GM19023 (cell line): ENCODE measurements at regions not wholly inside any gene's neighbourhood (a gene's known extent, or its start where the extent isn't known, plus 50 kb on each side); places are given as distances from the start of the nearest gene placed in this dataset.

Experiments
- ATAC-seq: cut with Tn5 transposase; IDR thresholded peaks from one replicate; pipeline ENCODE4 v1.9.1; 2021; ENCODE audit warnings: mild to moderate bottlenecking, moderate library complexity; ENCODE audit not compliant: unreplicated experiment

DNA sequence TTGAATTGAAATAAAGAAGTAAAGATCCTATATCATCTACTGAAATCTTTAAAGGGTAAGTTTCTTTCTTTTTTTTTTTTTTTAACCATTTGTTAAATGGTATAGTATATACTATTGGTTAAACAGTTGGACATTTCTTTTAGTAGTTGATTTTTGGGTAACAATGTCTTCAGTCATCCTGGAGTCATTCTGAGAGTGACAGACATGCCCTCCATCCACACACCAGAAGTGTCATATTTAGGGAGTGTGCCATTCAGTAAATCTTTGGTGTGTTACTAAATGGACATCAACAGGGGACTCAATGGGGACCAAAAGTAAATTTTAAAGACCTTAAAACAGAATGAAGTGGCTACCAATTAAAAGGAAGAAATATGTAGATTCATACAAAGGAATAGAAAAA is 50.8 kb upstream of the SLC39A10 start:
- no peak for ATAC-seq

GRCh38 chr2:195604706-195605105 is 52.3 kb upstream of the SLC39A10 start:
- ATAC-seq, result no peak

- no peak for ATAC-seq
Observed at GRCh38 chr2:195603998-195604397, 53.0 kb upstream of the SLC39A10 start.

GRCh38 chr2:195603408-195603807 is 53.6 kb upstream of the SLC39A10 start:
- ATAC-seq, result no peak

DNA sequence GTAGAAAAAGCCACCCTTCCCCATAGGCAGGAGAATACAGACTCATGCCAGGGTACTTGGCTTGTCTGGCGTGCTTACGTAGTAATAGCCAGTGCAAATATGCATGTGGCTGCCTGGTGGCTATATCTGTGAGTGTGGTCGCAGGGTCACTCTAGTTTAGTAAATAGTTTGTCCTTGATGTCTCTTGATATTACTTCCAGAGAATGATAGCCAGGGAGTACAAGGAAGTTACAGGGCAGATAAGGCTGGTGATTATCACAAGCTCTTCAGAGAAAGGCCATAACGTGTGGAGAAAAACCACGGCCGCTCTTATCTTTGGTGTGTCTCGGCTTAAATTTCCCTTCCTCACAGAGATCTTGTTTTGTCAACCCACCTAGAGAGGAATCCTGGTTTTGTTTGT is 54.3 kb upstream of the SLC39A10 start:
- no peak for ATAC-seq

DNA sequence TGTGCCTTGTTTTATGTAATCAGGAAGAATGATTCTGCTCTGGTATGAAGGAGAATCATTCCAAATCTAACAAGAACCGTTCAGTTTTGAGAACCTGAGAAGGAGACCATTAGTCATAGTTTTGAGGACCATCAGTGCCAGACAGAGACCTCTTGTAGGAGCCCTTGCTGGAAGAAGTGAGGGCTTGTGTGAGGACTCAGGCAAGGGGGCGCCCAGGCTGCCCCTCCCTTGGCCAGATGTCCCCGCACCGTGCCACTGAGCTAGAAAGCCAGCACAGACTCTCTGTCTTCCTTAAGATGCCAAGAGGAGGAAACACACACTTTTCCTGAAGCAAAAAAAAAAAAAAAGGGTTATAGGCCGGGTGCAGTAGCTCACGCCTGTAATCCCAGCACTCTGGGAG is 55.7 kb upstream of the SLC39A10 start:
- ATAC-seq, result no peak

- no peak for ATAC-seq
Observed at GRCh38 chr2:195600778-195601177, 56.2 kb upstream of the SLC39A10 start.

GRCh38 chr2:195596840-195597239 is 60.2 kb upstream of the SLC39A10 start:
- ATAC-seq, result no peak

DNA sequence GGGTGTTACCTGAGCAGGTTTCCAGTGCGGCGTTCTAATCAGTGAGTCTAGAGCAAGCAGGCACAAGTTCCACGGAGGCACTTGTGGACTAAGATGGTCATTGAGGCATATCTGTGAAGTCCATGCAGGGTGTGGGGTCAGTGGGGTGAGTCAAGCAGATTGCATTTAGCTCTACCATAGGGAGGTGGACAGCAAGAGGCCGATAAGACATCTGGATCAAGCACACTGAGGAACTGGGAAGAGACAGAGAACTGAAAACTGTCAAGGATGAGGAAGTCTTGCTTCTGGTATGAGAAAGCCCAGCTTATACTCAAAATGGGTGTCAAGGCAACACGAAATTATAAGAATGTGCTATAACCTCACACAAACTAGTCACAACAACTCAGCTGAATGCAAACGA is 61.2 kb upstream of the SLC39A10 start:
- no peak for ATAC-seq

DNA sequence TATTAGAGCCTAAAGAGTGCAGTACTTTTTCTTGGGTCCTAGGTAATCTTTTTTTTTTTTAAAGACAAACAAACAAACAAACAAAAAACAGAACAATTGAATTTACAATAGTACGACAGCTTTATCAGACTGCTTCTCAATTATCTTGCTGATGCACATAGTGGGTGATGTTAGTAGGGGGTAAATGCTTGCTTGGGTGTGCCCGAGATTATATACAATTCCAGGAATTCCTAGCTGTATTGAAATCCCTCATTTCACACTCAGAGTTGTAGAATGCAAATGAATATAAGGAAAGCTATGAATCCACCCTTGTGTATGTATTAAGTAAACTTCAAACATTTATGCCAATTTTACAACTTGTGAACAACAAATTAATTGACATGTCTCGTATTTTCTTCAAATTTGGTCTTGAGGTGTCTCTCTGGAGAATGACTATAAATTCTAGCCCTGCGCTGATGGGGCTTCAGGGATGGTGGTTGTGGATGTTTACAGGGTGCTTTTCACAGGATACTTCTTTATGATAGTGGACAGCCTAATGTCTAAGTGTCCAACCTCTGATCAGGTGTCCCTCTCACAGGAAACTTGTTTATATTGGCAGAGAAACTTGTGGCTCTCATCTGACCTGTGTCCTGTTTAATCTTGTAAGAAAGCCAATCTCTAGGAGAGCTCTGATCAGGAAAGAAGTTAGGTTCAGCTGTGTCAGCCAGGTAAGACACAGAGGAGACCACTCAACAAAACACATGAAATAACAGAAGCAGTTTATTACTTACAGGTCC is 61.9 kb upstream of the SLC39A10 start:
- ATAC-seq, result no peak

- ATAC-seq, result no peak
Observed at GRCh38 chr2:195594248-195594647, 62.8 kb upstream of the SLC39A10 start.

GRCh38 chr2:195592105-195592504 is 64.9 kb upstream of the SLC39A10 start:
- ATAC-seq, result no peak

- ATAC-seq, result no peak
Observed at GRCh38 chr2:195590861-195591205, 66.2 kb upstream of the SLC39A10 start.

DNA sequence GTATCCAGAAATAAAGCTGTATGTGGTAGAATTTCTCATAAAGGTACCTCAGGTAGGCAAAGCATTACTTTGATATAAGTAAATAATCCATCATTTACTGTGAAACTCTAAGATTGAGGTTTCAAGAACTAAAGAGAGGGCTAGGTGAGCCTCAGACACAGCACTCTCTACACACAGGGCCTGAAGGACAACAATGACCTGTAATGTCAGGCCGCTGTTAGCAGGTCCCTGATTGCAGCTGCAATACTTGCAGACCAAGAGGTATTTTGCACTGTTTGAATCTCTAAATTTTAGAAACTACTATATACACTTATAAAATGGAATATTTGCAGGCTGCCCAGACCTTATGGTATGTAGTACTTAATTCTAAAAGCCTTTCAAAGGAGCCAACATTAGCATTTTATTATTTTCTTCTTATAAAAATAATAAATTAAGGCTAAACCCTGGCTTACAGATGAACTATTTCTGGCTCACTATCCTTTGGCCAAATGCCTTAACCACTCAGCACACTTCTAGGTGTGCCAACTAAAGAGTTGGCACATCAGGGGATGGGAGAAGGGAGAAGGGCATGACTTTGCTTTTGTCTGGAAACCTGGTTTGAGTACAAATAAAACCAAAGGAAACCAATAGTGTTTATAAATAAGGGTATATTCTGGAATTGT is 66.7 kb upstream of the SLC39A10 start:
- no peak for ATAC-seq

DNA sequence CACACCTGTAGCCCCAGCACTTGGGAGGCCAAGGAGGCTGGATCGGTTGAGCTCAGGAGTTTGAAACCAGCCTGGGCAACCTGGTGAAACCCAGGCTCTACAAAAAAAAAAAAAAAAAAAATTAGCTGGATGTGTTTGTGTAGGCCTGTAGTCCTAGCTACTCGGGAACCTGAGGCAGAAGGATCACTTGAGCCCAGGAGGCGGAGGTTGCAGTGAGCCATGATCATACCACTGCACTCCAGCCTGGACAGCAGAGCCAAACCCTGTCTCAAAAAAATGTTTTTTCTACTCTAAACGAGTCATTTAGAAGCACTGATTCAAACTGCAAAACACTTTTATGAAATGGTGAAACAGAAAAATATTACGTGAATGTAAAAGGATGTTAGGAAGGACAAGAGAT is 69.1 kb upstream of the SLC39A10 start:
- ATAC-seq, result no peak

- ATAC-seq, result no peak
Observed at GRCh38 chr2:195586062-195586714, 70.8 kb upstream of the SLC39A10 start.

- no peak for ATAC-seq
Observed at GRCh38 chr2:195582188-195582587, 74.8 kb upstream of the SLC39A10 start.

GRCh38 chr2:195579776-195580555 is 77.1 kb upstream of the SLC39A10 start:
- ATAC-seq, result no peak

GRCh38 chr2:195575879-195576401 is 81.1 kb upstream of the SLC39A10 start:
- ATAC-seq, result peak; percentile 71

- ATAC-seq, result no peak
Observed at GRCh38 chr2:195575016-195575415, 82.0 kb upstream of the SLC39A10 start.

DNA sequence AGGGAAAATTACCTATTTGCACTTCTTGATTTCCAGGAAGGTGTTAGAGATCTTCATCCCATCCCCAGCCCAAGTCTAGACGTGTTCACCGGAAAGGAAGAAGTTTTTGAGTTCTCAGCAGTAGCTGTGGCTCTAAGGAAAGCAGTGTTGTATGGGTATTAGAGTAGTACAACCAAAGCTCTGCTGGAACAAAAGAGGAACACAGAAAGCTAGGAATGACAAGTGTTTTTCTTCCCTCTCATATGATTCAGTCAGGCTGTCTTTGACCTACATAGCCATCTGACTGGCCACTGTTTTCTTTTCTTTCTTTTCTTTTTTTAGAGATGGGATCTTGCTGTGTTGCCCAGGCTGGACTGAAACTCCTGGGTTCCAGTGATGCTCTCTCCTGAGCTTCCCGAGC is 82.7 kb upstream of the SLC39A10 start:
- no peak for ATAC-seq
